ENCODE measurements at regions not wholly inside any gene's neighbourhood (a gene's known extent, or its start where the extent isn't known, plus 50 kb on each side); places are given as distances from the start of the nearest gene placed in this dataset.

DNA sequence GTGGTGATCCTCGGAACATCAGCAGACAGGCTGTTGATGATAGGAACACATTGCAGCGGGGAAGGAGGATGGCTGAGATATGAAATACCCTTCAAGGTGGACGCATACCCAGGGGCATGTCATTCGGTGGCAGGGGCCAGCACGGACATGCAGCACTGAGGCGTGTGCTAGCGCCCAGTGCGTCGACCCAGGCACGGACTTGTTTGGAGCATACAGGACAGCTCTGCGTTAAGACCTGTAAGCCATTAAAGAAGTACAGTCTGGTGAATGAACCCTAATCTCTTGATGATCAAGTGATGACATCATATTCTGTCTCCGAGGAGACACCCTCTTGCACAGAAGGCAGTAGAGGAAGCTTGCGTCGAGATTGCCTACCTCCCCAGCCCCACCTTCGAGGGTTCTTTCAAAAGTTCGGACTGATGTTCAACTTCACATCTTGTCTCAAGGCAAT lies 63.6 kb upstream of the KIF26B start:
- TF ChIP-seq, protein P1, sequence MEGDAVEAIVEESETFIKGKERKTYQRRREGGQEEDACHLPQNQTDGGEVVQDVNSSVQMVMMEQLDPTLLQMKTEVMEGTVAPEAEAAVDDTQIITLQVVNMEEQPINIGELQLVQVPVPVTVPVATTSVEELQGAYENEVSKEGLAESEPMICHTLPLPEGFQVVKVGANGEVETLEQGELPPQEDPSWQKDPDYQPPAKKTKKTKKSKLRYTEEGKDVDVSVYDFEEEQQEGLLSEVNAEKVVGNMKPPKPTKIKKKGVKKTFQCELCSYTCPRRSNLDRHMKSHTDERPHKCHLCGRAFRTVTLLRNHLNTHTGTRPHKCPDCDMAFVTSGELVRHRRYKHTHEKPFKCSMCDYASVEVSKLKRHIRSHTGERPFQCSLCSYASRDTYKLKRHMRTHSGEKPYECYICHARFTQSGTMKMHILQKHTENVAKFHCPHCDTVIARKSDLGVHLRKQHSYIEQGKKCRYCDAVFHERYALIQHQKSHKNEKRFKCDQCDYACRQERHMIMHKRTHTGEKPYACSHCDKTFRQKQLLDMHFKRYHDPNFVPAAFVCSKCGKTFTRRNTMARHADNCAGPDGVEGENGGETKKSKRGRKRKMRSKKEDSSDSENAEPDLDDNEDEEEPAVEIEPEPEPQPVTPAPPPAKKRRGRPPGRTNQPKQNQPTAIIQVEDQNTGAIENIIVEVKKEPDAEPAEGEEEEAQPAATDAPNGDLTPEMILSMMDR (IDR thresholded peaks at IDR 0.05), result no peak
- no peak for TF ChIP-seq ZFX (IDR thresholded peaks at IDR 0.05; ENCODE audit: borderline replicate concordance)
